CD4-positive, alpha-beta T cell treated with Interleukin-10 for 1 hour (primary cell): ENCODE measurements at regions not wholly inside any gene's neighbourhood (a gene's known extent, or its start where the extent isn't known, plus 50 kb on each side); places are given as distances from the start of the nearest gene placed in this dataset.

Experiments used
- DNase-seq: peaks from one replicate; pipeline ENCODE4 v3.0.0-alpha.2; 2020

- no peak for DNase-seq
Measured at GRCh38 chr11:37710031-37710430, 1112.0 kb upstream of the RAG2 start.

GRCh38 chr11:37704791-37705190 is 1106.8 kb upstream of the RAG2 start:
- no peak for DNase-seq

- no peak for DNase-seq
Measured at GRCh38 chr11:37699644-37700043, 1101.6 kb upstream of the RAG2 start.

GRCh38 chr11:37695283-37695682 is 1097.2 kb upstream of the RAG2 start:
- DNase-seq: no peak

- no peak for DNase-seq
Measured at GRCh38 chr11:37689951-37690350, 1091.9 kb upstream of the RAG2 start.

- DNase-seq: no peak
Measured at GRCh38 chr11:37688456-37688855, 1090.4 kb upstream of the RAG2 start.

GRCh38 chr11:37687130-37687529 is 1089.1 kb upstream of the RAG2 start:
- no peak for DNase-seq

GRCh38 chr11:37671321-37671720 is 1073.3 kb upstream of the RAG2 start:
- no peak for DNase-seq

- DNase-seq: no peak
Measured at GRCh38 chr11:37666960-37667359, 1068.9 kb upstream of the RAG2 start.

- DNase-seq: no peak
Measured at GRCh38 chr11:37657645-37658044, 1059.6 kb upstream of the RAG2 start.

GRCh38 chr11:37647767-37648166 is 1049.7 kb upstream of the RAG2 start:
- no peak for DNase-seq

GRCh38 chr11:37643968-37644367 is 1045.9 kb upstream of the RAG2 start:
- DNase-seq: no peak

- no peak for DNase-seq
Measured at GRCh38 chr11:37642296-37642695, 1044.3 kb upstream of the RAG2 start.

GRCh38 chr11:37632748-37633147 is 1034.7 kb upstream of the RAG2 start:
- DNase-seq: no peak

- no peak for DNase-seq
Measured at GRCh38 chr11:37630866-37631265, 1032.8 kb upstream of the RAG2 start.

GRCh38 chr11:37623778-37624177 is 1025.7 kb upstream of the RAG2 start:
- no peak for DNase-seq

- no peak for DNase-seq
Measured at GRCh38 chr11:37621662-37622061, 1023.6 kb upstream of the RAG2 start.

GRCh38 chr11:37616291-37616690 is 1018.3 kb upstream of the RAG2 start:
- no peak for DNase-seq

GRCh38 chr11:37613031-37613430 is 1015.0 kb upstream of the RAG2 start:
- no peak for DNase-seq

- no peak for DNase-seq
Measured at GRCh38 chr11:37612146-37612545, 1014.1 kb upstream of the RAG2 start.

- DNase-seq: no peak
Measured at GRCh38 chr11:37605229-37605628, 1007.2 kb upstream of the RAG2 start.

- DNase-seq: no peak
Measured at GRCh38 chr11:37598381-37598780, 1000.3 kb upstream of the RAG2 start.

GRCh38 chr11:37597776-37598175 is 999.7 kb upstream of the RAG2 start:
- no peak for DNase-seq

GRCh38 chr11:37595845-37596244 is 997.8 kb upstream of the RAG2 start:
- no peak for DNase-seq

GRCh38 chr11:37574361-37574760 is 976.3 kb upstream of the RAG2 start:
- no peak for DNase-seq
